GM06990 (cell line): ENCODE measurements at regions not wholly inside any gene's neighbourhood (a gene's known extent, or its start where the extent isn't known, plus 50 kb on each side); places are given as distances from the start of the nearest gene placed in this dataset.

Experiments used
- DNase-seq: peaks from one replicate; pipeline ENCODE4 v3.0.0-alpha.2; 2011; ENCODE audit not compliant: insufficient read length; ENCODE audit errors: extremely low read depth
- H3K27me3 ChIP-seq: replicated peaks from 2 replicates; pipeline ENCODE4 v1.6.0; 2011; ENCODE audit warnings: low read length; ENCODE audit not compliant: control insufficient read depth, insufficient read depth
- H3K36me3 ChIP-seq: 2 replicates; pipeline ENCODE4 v1.5.1; 2011; ENCODE audit warnings: low read length; ENCODE audit not compliant: control insufficient read depth, insufficient read depth
- H3K4me3 ChIP-seq: replicated peaks from 2 replicates; pipeline ENCODE4 v1.5.1; 2011; ENCODE audit warnings: low read depth, mild to moderate bottlenecking, control low read depth, low read length
- TF ChIP-seq, protein P1 (sequence below): IDR thresholded peaks from 2 replicates; pipeline ENCODE4 v1.5.1; 2011; ENCODE audit warnings: low read length, control low read depth, mild to moderate bottlenecking, inconsistent platforms; ENCODE audit not compliant: insufficient read depth, poor library complexity, severe bottlenecking

DNA sequence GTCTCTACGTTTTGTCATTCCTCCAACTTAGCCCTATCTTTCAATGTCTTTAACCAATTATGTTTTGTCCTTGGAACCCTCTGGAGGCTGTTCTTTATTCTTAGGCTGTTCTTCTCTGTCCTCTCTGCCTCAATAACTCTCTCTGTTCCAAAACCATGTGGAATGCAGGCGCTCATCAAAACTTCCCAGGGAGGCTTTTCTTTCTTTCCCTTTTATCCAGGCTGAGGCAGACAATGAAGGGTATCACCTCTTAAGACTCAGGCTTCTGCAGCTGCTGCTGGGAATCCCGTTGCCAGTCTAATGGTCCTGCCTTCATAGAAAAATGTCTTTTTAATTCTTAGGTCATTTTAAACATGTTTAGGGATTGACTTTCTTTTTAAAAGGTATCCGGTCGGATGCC, 544.7 kb downstream of the CDH26 start:
- Histone ChIP-seq H3K27me3 (no peaks in the 10 kb centered on the region), H3K36me3 (no peaks in the 10 kb centered on the region), H3K4me3 (no peak overlapping the region)
- DNase-seq, result no peak
- TF ChIP-seq, protein P1, sequence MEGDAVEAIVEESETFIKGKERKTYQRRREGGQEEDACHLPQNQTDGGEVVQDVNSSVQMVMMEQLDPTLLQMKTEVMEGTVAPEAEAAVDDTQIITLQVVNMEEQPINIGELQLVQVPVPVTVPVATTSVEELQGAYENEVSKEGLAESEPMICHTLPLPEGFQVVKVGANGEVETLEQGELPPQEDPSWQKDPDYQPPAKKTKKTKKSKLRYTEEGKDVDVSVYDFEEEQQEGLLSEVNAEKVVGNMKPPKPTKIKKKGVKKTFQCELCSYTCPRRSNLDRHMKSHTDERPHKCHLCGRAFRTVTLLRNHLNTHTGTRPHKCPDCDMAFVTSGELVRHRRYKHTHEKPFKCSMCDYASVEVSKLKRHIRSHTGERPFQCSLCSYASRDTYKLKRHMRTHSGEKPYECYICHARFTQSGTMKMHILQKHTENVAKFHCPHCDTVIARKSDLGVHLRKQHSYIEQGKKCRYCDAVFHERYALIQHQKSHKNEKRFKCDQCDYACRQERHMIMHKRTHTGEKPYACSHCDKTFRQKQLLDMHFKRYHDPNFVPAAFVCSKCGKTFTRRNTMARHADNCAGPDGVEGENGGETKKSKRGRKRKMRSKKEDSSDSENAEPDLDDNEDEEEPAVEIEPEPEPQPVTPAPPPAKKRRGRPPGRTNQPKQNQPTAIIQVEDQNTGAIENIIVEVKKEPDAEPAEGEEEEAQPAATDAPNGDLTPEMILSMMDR, result no peak

DNA sequence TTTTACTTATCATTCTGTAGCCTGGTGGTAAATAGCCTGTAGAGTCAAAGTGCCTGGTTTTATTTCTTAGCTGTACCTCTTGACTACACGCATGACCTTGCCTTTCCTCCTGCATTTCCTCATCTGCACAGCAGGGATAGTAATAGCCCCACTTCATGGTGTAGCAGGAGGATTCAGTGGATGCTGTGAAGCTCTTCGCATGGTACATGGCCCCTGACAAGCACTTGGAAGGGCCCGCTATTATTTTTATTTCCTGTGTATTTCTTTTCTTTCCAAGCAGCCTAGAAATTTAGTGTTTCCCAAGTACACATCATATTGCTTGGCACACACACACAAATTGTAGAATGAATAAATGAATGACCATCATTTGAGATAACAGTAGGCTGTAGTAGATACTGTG, 547.2 kb downstream of the CDH26 start:
- H3K4me3 ChIP-seq, result no peak overlapping the region
- TF ChIP-seq, protein P1, result no peak

DNA sequence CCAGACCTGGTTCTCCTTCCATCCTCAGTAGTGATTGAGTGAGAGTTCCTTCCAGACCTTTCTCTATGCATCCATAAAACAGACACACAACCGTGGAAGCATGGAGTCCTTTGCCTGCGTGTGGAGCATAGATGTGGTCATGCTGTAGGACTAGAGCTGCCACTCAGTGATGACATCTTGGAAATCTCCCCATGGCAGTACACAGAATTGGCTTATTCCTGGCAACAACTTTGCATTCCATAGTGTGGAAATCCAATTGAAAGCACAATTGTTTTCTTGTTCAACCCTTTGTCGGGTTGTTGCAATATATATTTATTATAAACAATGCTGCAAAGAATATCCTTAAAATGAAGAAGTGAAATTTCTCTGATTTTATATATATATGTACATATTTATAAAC, 547.8 kb downstream of the CDH26 start:
- Histone ChIP-seq H3K4me3 (no peak overlapping the region), H3K36me3 (no peaks in the 10 kb centered on the region), H3K27me3 (no peaks in the 10 kb centered on the region)
- TF ChIP-seq, protein P1, result no peak
- no peak for DNase-seq

More for the DNA sequence above, 547.2 kb downstream of the CDH26 start:
- Histone ChIP-seq H3K36me3 (no peaks in the 10 kb centered on the region), H3K27me3 (no peaks in the 10 kb centered on the region)
- DNase-seq, result no peak

DNA sequence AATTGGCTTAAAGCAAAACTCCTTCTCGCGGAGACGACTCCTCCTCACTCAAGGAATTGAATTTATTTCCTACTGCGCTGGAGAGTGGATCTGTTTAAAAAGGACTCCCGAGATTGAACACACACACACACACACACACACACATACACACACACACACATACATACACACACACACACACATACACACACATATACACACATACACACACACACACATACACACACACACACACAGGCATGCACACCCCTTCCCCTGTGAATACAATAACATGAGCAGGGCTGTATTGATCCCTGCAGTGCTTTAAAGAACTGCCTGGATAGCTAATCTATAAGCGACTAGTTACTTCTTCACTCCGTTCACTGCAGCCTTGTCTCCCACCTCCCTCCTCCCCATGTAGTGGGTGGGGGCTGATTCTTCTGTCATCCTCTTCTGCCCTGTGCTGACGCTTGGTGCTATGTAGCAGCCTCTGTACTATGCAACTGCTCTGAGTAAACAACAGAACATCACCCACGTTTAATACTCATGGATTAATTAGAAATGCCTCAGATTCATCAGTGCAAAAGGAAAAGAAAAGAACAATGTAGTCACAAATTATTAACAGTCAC, 549.0 kb downstream of the CDH26 start:
- TF ChIP-seq, protein P1, result no peak
- Histone ChIP-seq H3K36me3 (no peaks in the 10 kb centered on the region), H3K4me3 (no peak overlapping the region), H3K27me3 (no peaks in the 10 kb centered on the region)
- DNase-seq, result no peak

DNA sequence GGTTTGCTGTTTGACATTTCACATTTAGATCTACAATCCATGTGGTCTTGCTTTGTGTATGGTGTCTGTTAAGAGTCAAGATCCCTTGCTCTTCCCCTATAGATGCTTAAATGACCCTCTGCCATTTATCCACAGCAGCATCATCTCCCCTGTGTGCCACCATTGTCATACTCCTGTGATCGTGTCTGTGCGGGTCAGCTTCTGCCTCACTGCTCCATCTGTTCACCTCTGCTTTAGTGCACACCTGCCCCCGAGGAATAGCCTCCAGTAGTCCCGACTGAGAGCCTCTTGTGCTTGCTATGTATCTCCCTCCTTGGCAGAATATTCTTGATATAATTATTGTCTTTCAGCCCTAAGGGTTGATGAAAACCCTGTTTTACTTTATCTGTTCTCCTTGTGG, 551.2 kb downstream of the CDH26 start:
- no peak for DNase-seq

More for the DNA sequence above, 551.2 kb downstream of the CDH26 start:
- Histone ChIP-seq H3K36me3 (no peaks in the 10 kb centered on the region), H3K4me3 (no peak overlapping the region), H3K27me3 (no peaks in the 10 kb centered on the region)
- TF ChIP-seq, protein P1, result no peak
